Endothelial cell of umbilical vein (primary cell): ENCODE measurements at regions not wholly inside any gene's neighbourhood (a gene's known extent, or its start where the extent isn't known, plus 50 kb on each side); places are given as distances from the start of the nearest gene placed in this dataset.

Experiments
- BruUV-seq: library from RNA; stranded (reverse); fragments of 400-500 nt; replicated peaks from 2 replicates; lab custom pipeline; 2021; lab: Mats Ljungman, UMichigan
- CTCF ChIA-PET: fragments of 300-600, 350-600 bp; sonication (Branson Sonifier 250); formaldehyde crosslinking; loops from one replicate; lab custom pipeline; 2021; ENCODE audit warnings: antibody characterized with exemption, inconsistent platforms; lab: Charles Lee
- POLR2A ChIA-PET: fragments of 300-600, 350-600 bp; sonication (Branson Sonifier 250); formaldehyde crosslinking; loops from one replicate; lab custom pipeline; 2021; ENCODE audit warnings: antibody characterized with exemption, inconsistent platforms; lab: Charles Lee
- DNase-seq: peaks from one replicate; pipeline ENCODE4 v3.0.0-alpha.2; 2011; ENCODE audit warnings: low read depth, low spot score
- FAIRE-seq: peaks from 2 replicates; lab custom pipeline; 2011; peaks lifted over from hg19 to GRCh38; lab: Jason Lieb, UNC
- H2AFZ ChIP-seq: 2 replicates; pipeline ENCODE4 v1.6.0; 2012; ENCODE audit warnings: low read depth, low read length, control low read depth, inconsistent platforms
- H3K27ac ChIP-seq: 2 replicates; pipeline ENCODE4 v1.5.1; 2011; ENCODE audit warnings: low read depth, mild to moderate bottlenecking, control low read depth, low read length, moderate library complexity; ENCODE audit not compliant: insufficient read depth
- H3K27me3 ChIP-seq, 2 experiments: 2 replicates each; pipeline versions ENCODE4 v1.6.0 to v1.6.1; 2011; ENCODE audit warnings: low read length in 2 of 2, mixed read lengths in 1 of 2; ENCODE audit not compliant: control insufficient read depth in 2 of 2, insufficient read depth in 2 of 2
- H3K36me3 ChIP-seq, 2 experiments: 2 replicates in 1 of 2; 3 replicates in 1 of 2; pipeline ENCODE4 v1.5.1; 2011; ENCODE audit warnings: low read length in 2 of 2, mild to moderate bottlenecking in 1 of 2, moderate library complexity in 1 of 2; ENCODE audit not compliant: control insufficient read depth in 2 of 2, insufficient read depth in 2 of 2; ENCODE audit errors: extremely low read depth in 1 of 2
- H3K4me1 ChIP-seq: 3 replicates; pipeline ENCODE4 v1.5.1; 2011; ENCODE audit warnings: mild to moderate bottlenecking, low read length; ENCODE audit not compliant: control insufficient read depth, insufficient read depth; ENCODE audit errors: extremely low read depth
- H3K4me2 ChIP-seq: 2 replicates; pipeline ENCODE4 v1.6.1; 2011; ENCODE audit warnings: low read length, control low read depth, mixed read lengths; ENCODE audit not compliant: insufficient read depth
- H3K4me3 ChIP-seq, 3 experiments: fragments of 200-600 bp in 1 of 3; sonication (generic), shearing (Covaris generic) in 1 of 3; replicated peaks in 1 of 3; 2 replicates each; pipeline ENCODE4 v1.5.1; 2011 to 2016; ENCODE audit warnings: control low read depth in 3 of 3, low read length in 3 of 3, mild to moderate bottlenecking in 2 of 3, inconsistent platforms in 1 of 3, low read depth in 1 of 3, moderate library complexity in 1 of 3; ENCODE audit not compliant: insufficient read depth in 1 of 3
- H3K79me2 ChIP-seq: 2 replicates; pipeline ENCODE4 v1.6.0; 2012; ENCODE audit warnings: low read length, inconsistent platforms; ENCODE audit not compliant: control insufficient read depth, insufficient read depth
- H3K9ac ChIP-seq: replicated peaks from 2 replicates; pipeline ENCODE3; 2011; ENCODE audit warnings: low read length, control low read depth; ENCODE audit not compliant: insufficient read depth; ENCODE audit errors: extremely low read depth
- H3K9me1 ChIP-seq: replicated peaks from 3 replicates; pipeline ENCODE4 v1.6.0; 2011; ENCODE audit warnings: mild to moderate bottlenecking, low read length; ENCODE audit not compliant: control insufficient read depth, insufficient read depth; ENCODE audit errors: extremely low read depth
- H3K9me3 ChIP-seq: replicated peaks from 2 replicates; pipeline ENCODE4 v1.5.1; 2012; ENCODE audit warnings: low read length, inconsistent platforms; ENCODE audit not compliant: control insufficient read depth, insufficient read depth
- H4K20me1 ChIP-seq: replicated peaks from 2 replicates; pipeline ENCODE3; 2011; ENCODE audit warnings: mild to moderate bottlenecking, low read length; ENCODE audit not compliant: control insufficient read depth, insufficient read depth; ENCODE audit errors: extremely low read depth
- CTCF ChIP-seq, 2 donors: IDR thresholded peaks; 1 replicate in 1 of 2; 2 replicates in 1 of 2; pipeline ENCODE4 v1.5.1; 2011; ENCODE audit warnings: low read length in 2 of 2, mild to moderate bottlenecking in 2 of 2, moderate library complexity in 2 of 2, control low read depth in 1 of 2, inconsistent platforms in 1 of 2, low read depth in 1 of 2; ENCODE audit not compliant: insufficient read depth in 1 of 2; ENCODE audit errors: extremely low read depth in 1 of 2
- EZH2 ChIP-seq: IDR thresholded peaks from 2 replicates; pipeline ENCODE4 v1.6.1; 2012; ENCODE audit warnings: borderline replicate concordance, low read depth, mild to moderate bottlenecking, moderate library complexity, low read length, inconsistent platforms; ENCODE audit not compliant: severe bottlenecking
- FOS ChIP-seq: IDR thresholded peaks from 2 replicates; pipeline ENCODE4 v1.6.1; 2011; ENCODE audit warnings: mild to moderate bottlenecking, low read length, moderate library complexity, borderline replicate concordance; ENCODE audit not compliant: insufficient read depth
- GATA2 ChIP-seq: IDR thresholded peaks from 2 replicates; pipeline ENCODE4 v1.7.0; 2011; ENCODE audit warnings: low read depth, mild to moderate bottlenecking, moderate library complexity, mixed read lengths, low read length; ENCODE audit not compliant: insufficient read length, insufficient read depth
- JUN ChIP-seq: IDR thresholded peaks from 2 replicates; pipeline ENCODE4 v1.6.1; 2011; ENCODE audit warnings: borderline replicate concordance, low read depth; ENCODE audit not compliant: insufficient read length, insufficient read depth
- MAX ChIP-seq: IDR thresholded peaks from 2 replicates; pipeline ENCODE4 v1.6.1; 2011; ENCODE audit not compliant: insufficient read depth, insufficient read length
- MYC ChIP-seq: IDR thresholded peaks from one replicate; pipeline ENCODE4 v1.6.1; 2011; ENCODE audit warnings: mild to moderate bottlenecking, low read depth, low read length
- POLR2A ChIP-seq: IDR thresholded peaks from 2 replicates; pipeline ENCODE4 v1.6.1; 2012; ENCODE audit warnings: low read depth, mild to moderate bottlenecking, control low read depth, low read length
- POLR2AphosphoS5 ChIP-seq: IDR thresholded peaks from 2 replicates; pipeline ENCODE4 v1.6.1; 2012; ENCODE audit warnings: low read depth, mild to moderate bottlenecking, control low read depth, low read length, moderate library complexity; ENCODE audit not compliant: insufficient read depth
- dilution Hi-C: fragments of 300-500 bp; cut with MboI; formaldehyde crosslinking; loops from one replicate; pipeline ENCODE4 v1.15.0; 2019; ENCODE audit warnings: low sequenced_read_pairs; ENCODE audit not compliant: extremely low pct_ligation_motif_present
- intact Hi-C: fragments of 100-400 bp; cut with micrococcal nuclease; formaldehyde crosslinking; loops from one replicate; pipeline ENCODE4 v1.10.0; 2022

- Histone ChIP-seq H3K9ac (no peak overlapping the region), H3K9me1 (no peaks in the 10 kb centered on the region), H3K79me2 (no peaks in the 10 kb centered on the region), H4K20me1 (no peaks in the 10 kb centered on the region), H3K27me3 (no peaks in the 10 kb centered on the region), H3K36me3 (no peaks in the 10 kb centered on the region), H3K4me3 (no peak overlapping the region), H3K4me2 (no peak overlapping the region), H3K4me1 (no peaks in the 10 kb centered on the region), H2AFZ (no peak overlapping the region), H3K9me3 (peaks cover 2% of the 10 kb centered on the region), H3K27ac (no peak overlapping the region)
- BruUV-seq: no TSS peak
- POLR2A ChIA-PET: no interaction called here
- TF ChIP-seq FOS: no peak
- no peak for TF ChIP-seq POLR2AphosphoS5
- no peak for TF ChIP-seq CTCF (IDR thresholded peaks at IDR 0.05; ENCODE audit: extremely low read depth in 1 of 2, insufficient read depth in 1 of 2, low read depth in 1 of 2, low read length in 2 of 2)
- TF ChIP-seq EZH2: no peak
- no peak for TF ChIP-seq MYC
- no peak for TF ChIP-seq POLR2A
- no peak for TF ChIP-seq JUN
- CTCF ChIA-PET: no interaction called here
- dilution Hi-C loops (no loop called here), intact Hi-C loops (no loop called here)
- no peak for FAIRE-seq
- no peak for DNase-seq
Observed at GRCh38 chr2:60033325-60033724, 520.1 kb downstream of the BCL11A start.

- Histone ChIP-seq H3K27ac (no peak overlapping the region), H2AFZ (no peak overlapping the region), H4K20me1 (no peaks in the 10 kb centered on the region), H3K9me1 (no peaks in the 10 kb centered on the region), H3K79me2 (no peaks in the 10 kb centered on the region), H3K4me2 (no peak overlapping the region), H3K27me3 (no peaks in the 10 kb centered on the region), H3K9ac (no peak overlapping the region), H3K9me3 (peaks cover 5% of the 10 kb centered on the region), H3K4me3 (no peak overlapping the region), H3K36me3 (no peaks in the 10 kb centered on the region), H3K4me1 (no peaks in the 10 kb centered on the region)
- POLR2A ChIA-PET: no interaction called here
- no TSS peak for BruUV-seq
- FAIRE-seq: no peak
- CTCF ChIA-PET: no interaction called here
- no peak for DNase-seq
- intact Hi-C loops (no loop called here), dilution Hi-C loops (no loop called here)
- TF ChIP-seq MYC: no peak
- no peak for TF ChIP-seq CTCF (IDR thresholded peaks at IDR 0.05; ENCODE audit: extremely low read depth in 1 of 2, insufficient read depth in 1 of 2, low read depth in 1 of 2, low read length in 2 of 2)
- no peak for TF ChIP-seq POLR2AphosphoS5
- TF ChIP-seq POLR2A: no peak
- no peak for TF ChIP-seq FOS
- TF ChIP-seq EZH2: no peak
- no peak for TF ChIP-seq GATA2
- no peak for TF ChIP-seq JUN
- no peak for TF ChIP-seq MAX
Observed at GRCh38 chr2:60029566-60029883, 523.9 kb downstream of the BCL11A start.
